HG03432 (cell line): ENCODE measurements at regions not wholly inside any gene's neighbourhood (a gene's known extent, or its start where the extent isn't known, plus 50 kb on each side); places are given as distances from the start of the nearest gene placed in this dataset.

Experiments
- ATAC-seq: cut with Tn5 transposase; IDR thresholded peaks from one replicate; pipeline ENCODE4 v1.9.1; 2021; ENCODE audit warnings: mild to moderate bottlenecking, moderate library complexity; ENCODE audit not compliant: unreplicated experiment

- no peak for ATAC-seq
Measured at GRCh38 chr3:103706671-103707070, 1271.9 kb downstream of the ZPLD1 start.

GRCh38 chr3:103711670-103712069, 1276.9 kb downstream of the ZPLD1 start:
- ATAC-seq: no peak

GRCh38 chr3:103712320-103713008, 1277.6 kb downstream of the ZPLD1 start:
- no peak for ATAC-seq

GRCh38 chr3:103729547-103729946, 1294.7 kb downstream of the ZPLD1 start:
- ATAC-seq: no peak

- ATAC-seq: no peak
Measured at GRCh38 chr3:103730744-103731143, 1295.9 kb downstream of the ZPLD1 start.

- no peak for ATAC-seq
Measured at GRCh38 chr3:103752986-103753385, 1318.2 kb downstream of the ZPLD1 start.

GRCh38 chr3:103767635-103768034, 1332.8 kb downstream of the ZPLD1 start:
- no peak for ATAC-seq

- ATAC-seq: no peak
Measured at GRCh38 chr3:103785017-103785416, 1350.2 kb downstream of the ZPLD1 start.

- no peak for ATAC-seq
Measured at GRCh38 chr3:103785537-103785936, 1350.7 kb downstream of the ZPLD1 start.

- ATAC-seq: no peak
Measured at GRCh38 chr3:103786296-103786695, 1351.5 kb downstream of the ZPLD1 start.

GRCh38 chr3:103787164-103787871, 1352.5 kb downstream of the ZPLD1 start:
- no peak for ATAC-seq

- ATAC-seq: no peak
Measured at GRCh38 chr3:103787879-103788278, 1353.1 kb downstream of the ZPLD1 start.

GRCh38 chr3:103791786-103792515, 1357.1 kb downstream of the ZPLD1 start:
- no peak for ATAC-seq

GRCh38 chr3:103794656-103795055, 1359.8 kb downstream of the ZPLD1 start:
- ATAC-seq: no peak

GRCh38 chr3:103796068-103796467, 1361.3 kb downstream of the ZPLD1 start:
- ATAC-seq: no peak

- no peak for ATAC-seq
Measured at GRCh38 chr3:103803787-103804186, 1369.0 kb downstream of the ZPLD1 start.

- ATAC-seq: no peak
Measured at GRCh38 chr3:103810167-103810566, 1375.4 kb downstream of the ZPLD1 start.

- ATAC-seq: no peak
Measured at GRCh38 chr3:103813955-103814354, 1379.1 kb downstream of the ZPLD1 start.

GRCh38 chr3:103818398-103818797, 1383.6 kb downstream of the ZPLD1 start:
- no peak for ATAC-seq

- ATAC-seq: no peak
Measured at GRCh38 chr3:103818800-103819199, 1384.0 kb downstream of the ZPLD1 start.

- ATAC-seq: no peak
Measured at GRCh38 chr3:103825586-103825985, 1390.8 kb downstream of the ZPLD1 start.
